GM23338 (cell line): ENCODE measurements at regions not wholly inside any gene's neighbourhood (a gene's known extent, or its start where the extent isn't known, plus 50 kb on each side); places are given as distances from the start of the nearest gene placed in this dataset.
A peak's percentile ranks its signal among the peaks of the same experiment; 100 is the strongest.

Experiments used
- ATAC-seq: fragments of 200-7000 bp; cut with Tn5 transposase; 3 replicates; pipeline ENCODE4 v1.9.1; 2020
- DNase-seq: peaks from one replicate; pipeline ENCODE4 v3.0.0-alpha.2; 2015; ENCODE audit warnings: low spot score
- H2AFZ ChIP-seq: fragments of 200-600 bp; sonication (generic); 2 replicates; pipeline ENCODE4 v1.8.0; 2016; ENCODE audit warnings: antibody characterized with exemption, mild to moderate bottlenecking, moderate library complexity
- H3F3A ChIP-seq: fragments of 200-600 bp; sonication (generic); replicated peaks from 2 replicates; pipeline ENCODE4 v1.8.0; 2017; ENCODE audit warnings: antibody characterized with exemption, mixed run types, low read depth
- H3K27ac ChIP-seq: fragments of 200-600 bp; sonication (generic); 2 replicates; pipeline ENCODE4 v1.6.1; 2016; ENCODE audit warnings: low read depth
- H3K27me3 ChIP-seq: fragments of 200-600 bp; sonication (generic); 2 replicates; pipeline ENCODE4 v1.8.0; 2016; ENCODE audit warnings: mild to moderate bottlenecking, mixed run types, moderate library complexity; ENCODE audit not compliant: insufficient read depth
- H3K36me3 ChIP-seq: fragments of 200-600 bp; sonication (generic); 2 replicates; pipeline ENCODE4 v1.8.0; 2016; ENCODE audit warnings: mild to moderate bottlenecking; ENCODE audit not compliant: insufficient read depth
- H3K4me1 ChIP-seq: fragments of 200-600 bp; sonication (generic); 2 replicates; pipeline ENCODE4 v1.8.0; 2016; ENCODE audit warnings: mild to moderate bottlenecking, moderate library complexity; ENCODE audit not compliant: insufficient read depth
- H3K4me2 ChIP-seq: fragments of 200-600 bp; sonication (generic); 2 replicates; pipeline ENCODE4 v1.7.1; 2017; ENCODE audit warnings: mixed run types
- H3K4me3 ChIP-seq: fragments of 200-600 bp; sonication (generic); 2 replicates; pipeline ENCODE4 v1.6.1; 2016; ENCODE audit warnings: mixed run types
- H3K79me2 ChIP-seq: fragments of 200-600 bp; sonication (generic); replicated peaks from 2 replicates; pipeline ENCODE4 v1.8.0; 2017; ENCODE audit warnings: mild to moderate bottlenecking; ENCODE audit not compliant: insufficient read depth
- H3K9me2 ChIP-seq: fragments of 200-600 bp; sonication (generic); 2 replicates; pipeline ENCODE4 v1.8.0; 2017; ENCODE audit not compliant: insufficient read depth
- H4K20me1 ChIP-seq: fragments of 200-600 bp; sonication (generic); replicated peaks from 2 replicates; pipeline ENCODE4 v1.8.0; 2017; ENCODE audit warnings: mild to moderate bottlenecking; ENCODE audit not compliant: insufficient read depth
- H3K27ac Mint-ChIP-seq: 2 replicates; pipeline ENCODE4 v1.8.0; 2020; ENCODE audit warnings: inconsistent platforms, mild to moderate bottlenecking, moderate library complexity, mixed read lengths
- H3K27me3 Mint-ChIP-seq: 3 replicates; pipeline ENCODE4 v1.8.0; 2022; ENCODE audit warnings: low read depth, mild to moderate bottlenecking, moderate library complexity, mixed read lengths, inconsistent platforms; ENCODE audit not compliant: insufficient read depth, poor library complexity
- H3K36me3 Mint-ChIP-seq: 3 replicates; pipeline ENCODE4 v1.8.0; 2021; ENCODE audit warnings: low read depth, mild to moderate bottlenecking, inconsistent platforms, moderate library complexity, mixed read lengths
- H3K4me1 Mint-ChIP-seq: 3 replicates; pipeline ENCODE4 v1.8.0; 2020; ENCODE audit warnings: mild to moderate bottlenecking, inconsistent platforms, mixed read lengths
- H3K4me3 Mint-ChIP-seq: 3 replicates; pipeline ENCODE4 v1.8.0; 2021; ENCODE audit warnings: moderate library complexity, mild to moderate bottlenecking, inconsistent platforms, mixed read lengths
- H3K9me3 Mint-ChIP-seq: 3 replicates; pipeline ENCODE4 v1.8.0; 2020; ENCODE audit warnings: moderate library complexity, mild to moderate bottlenecking, inconsistent platforms, mixed read lengths
- CREB1 ChIP-seq: fragments of 250-450 bp; sonication (Bioruptor Pico); IDR thresholded peaks from 2 replicates; pipeline ENCODE4 v1.5.0; 2020; ENCODE audit warnings: low read depth, mild to moderate bottlenecking, moderate library complexity
- EZH2 ChIP-seq: fragments of 200-600 bp; sonication (generic); IDR thresholded peaks from one replicate; pipeline ENCODE4 v1.8.0; 2017; ENCODE audit warnings: antibody characterized with exemption, mild to moderate bottlenecking, low read depth; ENCODE audit not compliant: unreplicated experiment
- EZH2phosphoT487 ChIP-seq: fragments of 200-600 bp; sonication (generic); IDR thresholded peaks from one replicate; pipeline ENCODE4 v1.8.1; 2018; ENCODE audit warnings: antibody characterized with exemption; ENCODE audit not compliant: unreplicated experiment
- JUNB ChIP-seq: IDR thresholded peaks from one replicate; pipeline ENCODE4 v1.6.1; 2016; ENCODE audit warnings: antibody characterized with exemption; ENCODE audit not compliant: unreplicated experiment
- NANOG ChIP-seq: IDR thresholded peaks from 2 replicates; pipeline ENCODE4 v1.6.1; 2016; ENCODE audit warnings: antibody characterized with exemption, borderline replicate concordance
- POLR2AphosphoS5 ChIP-seq: IDR thresholded peaks from 2 replicates; pipeline ENCODE4 v1.6.1; 2016; ENCODE audit warnings: antibody characterized with exemption, low read depth
- STAT1 ChIP-seq: IDR thresholded peaks from one replicate; pipeline ENCODE4 v1.6.1; 2016; ENCODE audit warnings: antibody characterized with exemption; ENCODE audit not compliant: unreplicated experiment
- ZNF114 ChIP-seq: fragments of 250-450 bp; sonication (Bioruptor Pico); IDR thresholded peaks from 2 replicates; pipeline ENCODE4 v1.5.0; 2020; ENCODE audit warnings: mild to moderate bottlenecking, moderate library complexity
- ZNF331 ChIP-seq: fragments of 250-450 bp; sonication (Bioruptor Pico); IDR thresholded peaks from 2 replicates; pipeline ENCODE4 v1.5.0; 2020; ENCODE audit warnings: low read depth, mild to moderate bottlenecking, moderate library complexity
- TF ChIP-seq, protein P1 (sequence below): IDR thresholded peaks from one replicate; pipeline ENCODE4 v1.6.1; 2018; ENCODE audit warnings: antibody characterized with exemption; ENCODE audit not compliant: unreplicated experiment
- TF ChIP-seq, protein P2 (sequence below): IDR thresholded peaks from 2 replicates; pipeline ENCODE4 v1.6.1; 2016; ENCODE audit warnings: antibody characterized with exemption
- TF ChIP-seq, protein P3 (sequence below), 2 experiments: fragments of 200-600 bp in 1 of 2; sonication (generic) in 1 of 2; conservative IDR thresholded peaks; 2 replicates each; pipeline versions ENCODE4 v1.5.1 to v1.6.1; 2016 to 2017; ENCODE audit warnings: antibody characterized with exemption in 2 of 2, low read depth in 2 of 2, mild to moderate bottlenecking in 2 of 2, moderate library complexity in 1 of 2

DNA sequence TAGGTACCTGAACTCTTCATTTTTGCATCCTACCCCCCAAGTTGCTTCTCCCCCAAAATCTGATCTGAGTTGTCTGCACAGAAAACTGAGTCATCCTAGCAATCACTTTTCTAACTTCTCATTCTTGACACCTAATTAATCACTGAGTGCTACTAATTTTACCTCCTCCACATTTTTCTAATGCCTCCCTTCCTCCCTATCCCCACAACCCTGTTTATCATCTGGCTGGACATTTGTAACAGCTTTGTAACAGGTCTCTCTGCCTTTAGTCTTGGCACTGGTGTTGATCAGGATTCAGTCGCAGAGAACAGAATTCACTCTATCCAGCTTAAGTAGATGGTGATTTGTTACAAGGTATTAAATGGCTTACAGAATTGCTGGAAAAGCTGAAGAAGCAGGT is 303.9 kb upstream of the GATB start (continued):
- TF ChIP-seq, protein P1, sequence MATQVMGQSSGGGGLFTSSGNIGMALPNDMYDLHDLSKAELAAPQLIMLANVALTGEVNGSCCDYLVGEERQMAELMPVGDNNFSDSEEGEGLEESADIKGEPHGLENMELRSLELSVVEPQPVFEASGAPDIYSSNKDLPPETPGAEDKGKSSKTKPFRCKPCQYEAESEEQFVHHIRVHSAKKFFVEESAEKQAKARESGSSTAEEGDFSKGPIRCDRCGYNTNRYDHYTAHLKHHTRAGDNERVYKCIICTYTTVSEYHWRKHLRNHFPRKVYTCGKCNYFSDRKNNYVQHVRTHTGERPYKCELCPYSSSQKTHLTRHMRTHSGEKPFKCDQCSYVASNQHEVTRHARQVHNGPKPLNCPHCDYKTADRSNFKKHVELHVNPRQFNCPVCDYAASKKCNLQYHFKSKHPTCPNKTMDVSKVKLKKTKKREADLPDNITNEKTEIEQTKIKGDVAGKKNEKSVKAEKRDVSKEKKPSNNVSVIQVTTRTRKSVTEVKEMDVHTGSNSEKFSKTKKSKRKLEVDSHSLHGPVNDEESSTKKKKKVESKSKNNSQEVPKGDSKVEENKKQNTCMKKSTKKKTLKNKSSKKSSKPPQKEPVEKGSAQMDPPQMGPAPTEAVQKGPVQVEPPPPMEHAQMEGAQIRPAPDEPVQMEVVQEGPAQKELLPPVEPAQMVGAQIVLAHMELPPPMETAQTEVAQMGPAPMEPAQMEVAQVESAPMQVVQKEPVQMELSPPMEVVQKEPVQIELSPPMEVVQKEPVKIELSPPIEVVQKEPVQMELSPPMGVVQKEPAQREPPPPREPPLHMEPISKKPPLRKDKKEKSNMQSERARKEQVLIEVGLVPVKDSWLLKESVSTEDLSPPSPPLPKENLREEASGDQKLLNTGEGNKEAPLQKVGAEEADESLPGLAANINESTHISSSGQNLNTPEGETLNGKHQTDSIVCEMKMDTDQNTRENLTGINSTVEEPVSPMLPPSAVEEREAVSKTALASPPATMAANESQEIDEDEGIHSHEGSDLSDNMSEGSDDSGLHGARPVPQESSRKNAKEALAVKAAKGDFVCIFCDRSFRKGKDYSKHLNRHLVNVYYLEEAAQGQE = no peak
- TF ChIP-seq EZH2 (no peak), ZNF331 (CRISPR knock-in tag) (no peak), POLR2AphosphoS5 (no peak)

DNA sequence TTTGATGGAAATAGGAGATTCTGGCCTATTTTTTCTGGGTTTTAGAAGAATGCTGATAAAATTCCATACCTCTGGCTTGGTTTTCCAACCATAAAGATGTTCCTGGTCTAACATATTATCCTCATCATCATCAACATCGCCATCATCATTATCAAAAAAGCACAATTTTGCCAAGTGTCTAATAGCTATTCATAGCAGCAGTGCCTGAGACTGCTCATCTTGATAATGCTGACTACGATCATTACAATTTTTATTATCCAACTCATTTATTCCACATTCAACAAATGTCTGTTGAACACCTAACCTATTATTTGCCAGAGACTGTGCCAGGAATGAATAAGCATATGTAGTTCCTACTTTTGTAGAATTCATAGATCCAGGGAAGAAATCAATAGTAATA is 303.5 kb upstream of the GATB start:
- Histone ChIP-seq H3F3A (no peaks in the 10 kb centered on the region), H3K27ac (no peak overlapping the region), H3K9me2 (peaks cover 8% of the 10 kb centered on the region; the same call in 1 of the 2 replicates), H4K20me1 (no peaks in the 10 kb centered on the region), H2AFZ (0 out of 2 replicates have a peak overlapping the region, but pooled peaks have one; percentile 67), H3K4me3 (no peak overlapping the region), H3K79me2 (no peaks in the 10 kb centered on the region), H3K36me3 (no peaks in the 10 kb centered on the region), H3K27me3 (no peaks in the 10 kb centered on the region), H3K4me2 (peak overlapping the region; percentile 25; the same call in 1 of the 2 replicates), H3K4me1 (peaks cover 33% of the 10 kb centered on the region)
- no peaks in the 10 kb centered on the region for H3K27me3 Mint-ChIP-seq
- no peaks in the 10 kb centered on the region for H3K9me3 Mint-ChIP-seq
- DNase-seq = no peak
- H3K27ac Mint-ChIP-seq = no peak overlapping the region
- no peak overlapping the region for H3K4me3 Mint-ChIP-seq
- H3K4me1 Mint-ChIP-seq = peaks cover 39% of the 10 kb centered on the region
- no peaks in the 10 kb centered on the region for H3K36me3 Mint-ChIP-seq
- no peak for ATAC-seq
- no peak for TF ChIP-seq NANOG
- TF ChIP-seq EZH2phosphoT487 = no peak
- TF ChIP-seq, protein P2, sequence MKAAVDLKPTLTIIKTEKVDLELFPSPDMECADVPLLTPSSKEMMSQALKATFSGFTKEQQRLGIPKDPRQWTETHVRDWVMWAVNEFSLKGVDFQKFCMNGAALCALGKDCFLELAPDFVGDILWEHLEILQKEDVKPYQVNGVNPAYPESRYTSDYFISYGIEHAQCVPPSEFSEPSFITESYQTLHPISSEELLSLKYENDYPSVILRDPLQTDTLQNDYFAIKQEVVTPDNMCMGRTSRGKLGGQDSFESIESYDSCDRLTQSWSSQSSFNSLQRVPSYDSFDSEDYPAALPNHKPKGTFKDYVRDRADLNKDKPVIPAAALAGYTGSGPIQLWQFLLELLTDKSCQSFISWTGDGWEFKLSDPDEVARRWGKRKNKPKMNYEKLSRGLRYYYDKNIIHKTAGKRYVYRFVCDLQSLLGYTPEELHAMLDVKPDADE = no peak
- no peak for TF ChIP-seq ZNF114
- TF ChIP-seq, protein P3, sequence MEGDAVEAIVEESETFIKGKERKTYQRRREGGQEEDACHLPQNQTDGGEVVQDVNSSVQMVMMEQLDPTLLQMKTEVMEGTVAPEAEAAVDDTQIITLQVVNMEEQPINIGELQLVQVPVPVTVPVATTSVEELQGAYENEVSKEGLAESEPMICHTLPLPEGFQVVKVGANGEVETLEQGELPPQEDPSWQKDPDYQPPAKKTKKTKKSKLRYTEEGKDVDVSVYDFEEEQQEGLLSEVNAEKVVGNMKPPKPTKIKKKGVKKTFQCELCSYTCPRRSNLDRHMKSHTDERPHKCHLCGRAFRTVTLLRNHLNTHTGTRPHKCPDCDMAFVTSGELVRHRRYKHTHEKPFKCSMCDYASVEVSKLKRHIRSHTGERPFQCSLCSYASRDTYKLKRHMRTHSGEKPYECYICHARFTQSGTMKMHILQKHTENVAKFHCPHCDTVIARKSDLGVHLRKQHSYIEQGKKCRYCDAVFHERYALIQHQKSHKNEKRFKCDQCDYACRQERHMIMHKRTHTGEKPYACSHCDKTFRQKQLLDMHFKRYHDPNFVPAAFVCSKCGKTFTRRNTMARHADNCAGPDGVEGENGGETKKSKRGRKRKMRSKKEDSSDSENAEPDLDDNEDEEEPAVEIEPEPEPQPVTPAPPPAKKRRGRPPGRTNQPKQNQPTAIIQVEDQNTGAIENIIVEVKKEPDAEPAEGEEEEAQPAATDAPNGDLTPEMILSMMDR (conservative IDR thresholded peaks at IDR 0.05; ENCODE audit: low read depth in 2 of 2) = no peak
- no peak for TF ChIP-seq CREB1 (CRISPR knock-in tag)
- no peak for TF ChIP-seq EZH2
- no peak for TF ChIP-seq STAT1
- TF ChIP-seq JUNB = no peak
- no peak for TF ChIP-seq POLR2AphosphoS5
- TF ChIP-seq, protein P1 = no peak
- no peak for TF ChIP-seq ZNF331 (CRISPR knock-in tag)
